AML-193 (cell line): ENCODE measurements at regions not wholly inside any gene's neighbourhood (a gene's known extent, or its start where the extent isn't known, plus 50 kb on each side); places are given as distances from the start of the nearest gene placed in this dataset.
A peak's percentile ranks its signal among the peaks of the same experiment; 100 is the strongest.
"Not testable (repeated sequence)": the region's sequence is repeated elsewhere in the genome, so short reads cannot be mapped to it uniquely, and the experiment has no call there.

Source experiments
- DNase-seq, 2 experiments: peaks; one replicate each; lab custom pipeline; 2025; lab: John Stamatoyannopoulos, UW

DNA sequence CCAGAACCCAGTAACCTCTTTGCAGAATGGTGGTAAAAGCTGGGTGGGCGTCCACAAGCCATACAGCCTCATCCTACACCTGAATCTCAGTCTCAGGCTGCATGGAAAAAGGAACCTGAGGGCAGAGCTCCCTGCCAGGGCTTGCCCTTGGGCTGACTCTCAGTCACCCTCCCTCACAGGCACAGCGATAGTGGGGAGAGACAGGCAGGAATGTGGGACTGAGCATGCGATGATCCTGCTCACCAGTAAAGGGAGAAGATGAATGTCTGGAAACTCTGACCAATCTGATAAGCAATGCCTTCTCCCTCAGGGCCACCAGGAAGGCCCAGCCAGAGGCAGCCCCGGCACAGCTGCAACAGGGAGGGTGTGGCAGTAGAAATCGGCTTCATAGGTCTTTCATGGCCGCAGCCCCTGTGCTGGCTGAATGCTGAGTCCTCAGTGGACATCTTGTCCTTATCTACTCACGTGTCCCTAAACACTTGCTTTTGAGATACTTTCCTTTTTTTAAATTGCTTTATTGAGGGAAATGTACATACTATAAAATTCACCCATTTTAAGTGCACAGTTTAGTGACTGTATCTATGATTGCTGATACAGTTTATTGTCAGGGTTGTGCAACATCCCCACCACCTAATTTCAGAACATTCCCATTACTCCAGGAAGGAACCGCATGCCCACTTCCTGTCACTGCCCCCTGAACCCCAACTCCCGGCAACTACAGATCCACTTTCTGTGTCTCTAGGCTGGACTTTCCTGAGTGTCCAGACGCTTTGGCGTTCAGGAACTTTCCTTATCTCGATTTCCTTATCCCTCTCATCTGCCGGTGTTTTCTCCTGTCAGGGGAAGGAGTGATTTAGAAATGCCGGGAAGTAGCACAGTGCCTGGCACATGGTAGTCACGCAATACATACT is 258.1 kb downstream of the PCNX1 start:
- no peak for DNase-seq

GRCh38 chr14:71166180-71166837 is 259.1 kb downstream of the PCNX1 start:
- peak; percentile 38 to 72 for DNase-seq

DNA sequence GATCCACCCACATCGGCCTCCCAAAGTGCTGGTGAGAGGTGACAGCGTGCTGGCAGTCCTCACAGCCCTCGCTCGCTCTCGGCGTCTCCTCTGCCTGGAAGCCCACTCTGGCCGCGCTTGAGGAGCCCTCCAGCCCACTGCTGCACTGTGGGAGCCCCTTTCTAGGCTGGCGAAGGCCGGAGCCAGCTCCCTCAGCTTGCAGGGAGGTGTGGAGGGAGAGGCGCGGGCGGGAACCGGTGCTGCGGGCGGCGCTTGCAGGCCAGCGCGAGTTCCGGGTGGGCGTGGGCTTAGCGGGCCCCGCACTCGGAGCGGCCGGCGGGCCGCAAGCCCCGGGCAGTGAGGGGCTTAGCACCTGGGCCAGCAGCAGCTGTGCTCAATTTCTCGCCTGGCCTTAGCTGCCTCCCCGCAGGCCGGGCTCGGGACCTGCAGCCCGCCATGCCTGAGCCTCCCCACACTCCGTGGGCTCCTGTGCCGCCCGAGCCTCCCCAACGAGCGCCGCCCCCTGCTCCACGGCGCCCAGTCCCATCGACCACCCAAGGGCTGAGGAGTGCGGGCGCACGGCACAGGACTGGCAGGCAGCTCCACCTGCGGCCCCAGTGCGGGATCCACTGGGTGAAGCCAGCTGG is 260.2 kb downstream of the PCNX1 start:
- not testable (repeated sequence) for DNase-seq

GRCh38 chr14:71168161-71168560 is 260.9 kb downstream of the PCNX1 start:
- DNase-seq, result peak in 1 of 2 experiments; percentile 2

GRCh38 chr14:71168564-71169427 is 261.5 kb downstream of the PCNX1 start:
- DNase-seq, result peak; percentile 78 to 85

- no peak for DNase-seq
Observed at GRCh38 chr14:71169861-71170260, 262.6 kb downstream of the PCNX1 start.

GRCh38 chr14:71175491-71175890 is 268.2 kb downstream of the PCNX1 start:
- DNase-seq, result no peak

- DNase-seq, result no peak
Observed at GRCh38 chr14:71179066-71179465, 271.8 kb downstream of the PCNX1 start.

DNA sequence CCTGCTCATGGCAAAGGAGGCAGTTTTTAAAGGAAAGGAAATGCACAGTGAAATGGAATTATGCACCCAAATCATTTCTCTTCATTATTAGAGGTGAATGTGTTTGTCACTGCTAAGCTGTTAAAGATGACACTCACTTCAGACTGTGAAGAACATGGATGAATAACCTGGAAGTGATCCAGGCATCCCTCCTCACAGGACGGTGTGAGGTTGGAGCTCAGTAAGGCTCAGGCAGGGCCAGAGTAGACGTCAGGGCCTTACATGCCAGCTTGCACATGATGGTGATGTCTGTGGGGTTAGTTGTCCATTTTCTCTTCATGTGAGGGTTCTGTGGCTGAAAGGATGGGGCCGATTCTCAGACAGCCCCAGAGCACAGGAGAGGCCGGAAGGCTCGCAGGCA is 273.1 kb downstream of the PCNX1 start:
- no peak for DNase-seq

DNA sequence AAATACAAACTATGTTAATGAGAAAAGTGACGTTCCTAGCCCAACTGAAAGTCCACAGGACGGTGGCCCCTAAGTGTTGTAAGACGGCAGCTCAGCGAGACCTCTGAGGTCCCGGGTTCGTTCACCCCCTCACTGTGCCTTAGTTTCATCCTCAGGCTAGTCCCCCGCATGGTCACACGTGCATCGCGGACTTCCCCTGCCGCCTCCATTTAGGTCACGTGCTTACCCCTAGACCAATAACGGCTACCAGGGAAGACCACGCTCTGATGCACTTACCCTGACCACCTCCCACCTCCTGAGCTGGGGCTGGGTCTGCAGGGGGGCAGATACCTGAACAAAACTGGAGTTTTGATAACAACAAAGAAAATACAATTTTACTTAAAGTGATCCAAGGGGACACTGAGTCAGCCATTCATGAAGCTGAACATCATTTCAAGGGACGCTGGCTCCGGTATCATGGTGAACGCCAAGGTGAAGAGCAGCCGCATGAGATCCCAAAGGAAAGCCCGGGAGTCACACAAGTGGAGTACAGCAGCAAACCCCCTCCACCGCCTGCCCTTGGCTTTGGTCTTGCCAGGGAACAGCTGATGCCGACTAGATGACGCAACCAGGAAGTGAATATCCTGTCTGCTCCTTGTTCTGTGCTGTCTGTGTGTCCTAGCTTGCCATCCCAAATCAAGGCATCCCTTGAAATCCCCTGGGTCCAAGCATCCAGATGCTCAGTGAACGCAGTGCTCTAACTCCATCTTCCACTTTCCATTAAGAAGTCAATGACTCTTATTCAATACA is 274.1 kb downstream of the PCNX1 start:
- no peak for DNase-seq

DNA sequence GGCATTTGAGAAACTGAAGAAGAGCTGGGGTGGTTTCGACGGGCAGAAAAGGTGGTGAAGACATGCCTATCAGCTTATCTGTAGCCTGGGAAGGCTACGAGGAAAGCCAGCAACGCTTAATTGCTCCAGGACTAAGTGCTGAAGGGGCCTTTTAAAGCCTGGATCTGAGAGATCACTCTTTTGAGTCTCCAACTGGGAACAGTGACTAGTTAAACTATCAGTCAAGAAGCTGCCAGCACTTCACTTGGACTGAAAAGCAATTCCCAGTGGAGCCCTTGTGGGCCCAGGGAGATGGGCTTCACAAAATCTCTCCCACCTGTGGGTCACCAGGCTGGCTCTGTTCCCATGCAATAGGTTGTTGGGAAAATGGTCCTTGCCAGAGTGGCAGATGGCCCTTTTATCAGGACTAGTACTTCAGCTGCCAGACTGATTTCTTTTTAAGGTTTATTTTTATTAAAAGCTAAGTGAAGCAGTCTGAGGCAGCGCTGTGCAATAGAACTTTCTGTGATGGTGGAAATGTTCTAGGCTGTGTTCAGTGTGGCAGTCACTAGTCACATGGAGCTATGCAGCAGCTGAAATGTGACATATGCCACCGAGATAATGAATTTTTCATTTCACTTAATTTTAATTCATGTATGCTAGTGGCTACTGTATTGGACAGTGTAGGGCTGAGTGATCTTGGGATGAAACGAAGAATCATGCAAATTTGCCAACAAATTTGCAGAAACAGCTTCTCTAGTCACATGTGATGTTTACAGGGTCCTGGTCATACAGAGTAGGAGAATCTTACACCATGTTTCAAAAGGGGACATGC is 276.8 kb downstream of the PCNX1 start:
- no peak for DNase-seq

DNA sequence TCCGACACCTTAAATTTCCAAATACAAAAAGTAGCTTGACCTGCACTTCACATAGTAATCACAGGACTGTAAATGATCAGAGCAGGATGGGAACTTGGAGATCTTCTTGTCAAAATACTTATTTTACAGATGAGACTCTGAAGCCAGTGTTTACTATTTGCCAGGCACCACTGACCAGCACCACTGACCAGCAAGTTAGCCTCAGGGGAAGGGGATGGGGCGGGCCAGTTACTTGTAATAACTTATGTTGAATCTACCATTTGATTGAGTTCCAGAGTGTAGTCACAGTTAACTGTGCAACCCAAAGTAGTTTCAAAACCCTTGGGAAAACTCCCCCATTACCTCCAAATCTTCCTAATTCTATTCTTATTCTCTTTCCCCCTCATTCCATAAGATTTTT is 278.4 kb downstream of the PCNX1 start:
- no peak for DNase-seq

- no peak for DNase-seq
Observed at GRCh38 chr14:71187633-71188356, 280.5 kb downstream of the PCNX1 start.

DNA sequence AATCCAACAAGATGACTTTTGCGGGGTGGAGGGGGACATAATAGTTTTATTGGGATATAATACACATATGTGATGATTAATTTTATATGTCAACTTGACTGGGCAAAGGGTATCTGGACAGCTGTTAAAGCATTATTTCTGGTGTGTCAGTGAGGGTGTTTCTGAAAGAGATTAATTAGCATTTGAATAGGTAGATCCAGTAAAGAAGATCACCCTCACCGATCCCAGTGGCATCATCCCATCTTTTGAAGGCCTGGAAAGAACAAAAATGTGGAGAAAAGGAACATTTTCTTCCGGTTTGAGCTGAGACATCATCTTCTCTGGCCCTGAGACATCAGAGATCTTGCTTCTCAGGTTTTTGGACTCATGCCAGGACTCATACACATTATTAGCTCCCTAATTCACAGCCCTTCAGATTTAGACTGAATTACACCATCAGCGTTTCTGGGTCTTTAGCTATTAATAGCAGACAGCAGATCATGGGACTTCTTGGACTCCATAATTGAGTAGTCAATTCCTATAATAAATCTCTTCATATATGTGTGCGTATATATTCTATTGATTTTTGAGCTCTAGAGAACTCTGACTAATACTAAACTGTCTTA is 283.6 kb downstream of the PCNX1 start:
- DNase-seq, result no peak

- DNase-seq, result no peak
Observed at GRCh38 chr14:71193663-71194062, 286.4 kb downstream of the PCNX1 start.

DNA sequence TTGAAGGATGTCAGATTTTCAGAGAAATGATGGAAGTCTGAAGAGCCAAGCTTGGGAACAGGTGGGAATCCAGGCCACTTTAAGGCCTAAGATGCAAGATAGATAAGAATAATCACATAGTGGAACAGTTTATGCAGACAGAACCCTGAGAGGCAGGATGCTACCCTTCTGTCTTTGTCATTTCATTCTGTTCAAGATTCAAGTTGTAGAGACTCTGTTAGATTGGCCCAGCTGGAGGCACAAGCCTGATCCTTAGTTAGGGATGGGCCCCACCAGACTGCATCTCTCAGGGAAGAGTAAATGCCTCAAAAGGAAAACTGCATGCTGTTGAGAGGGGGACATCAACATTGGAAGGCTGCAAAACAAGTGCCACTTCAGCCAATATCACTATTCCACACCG is 287.0 kb downstream of the PCNX1 start:
- no peak for DNase-seq

- no peak for DNase-seq
Observed at GRCh38 chr14:71196921-71197320, 289.7 kb downstream of the PCNX1 start.

DNA sequence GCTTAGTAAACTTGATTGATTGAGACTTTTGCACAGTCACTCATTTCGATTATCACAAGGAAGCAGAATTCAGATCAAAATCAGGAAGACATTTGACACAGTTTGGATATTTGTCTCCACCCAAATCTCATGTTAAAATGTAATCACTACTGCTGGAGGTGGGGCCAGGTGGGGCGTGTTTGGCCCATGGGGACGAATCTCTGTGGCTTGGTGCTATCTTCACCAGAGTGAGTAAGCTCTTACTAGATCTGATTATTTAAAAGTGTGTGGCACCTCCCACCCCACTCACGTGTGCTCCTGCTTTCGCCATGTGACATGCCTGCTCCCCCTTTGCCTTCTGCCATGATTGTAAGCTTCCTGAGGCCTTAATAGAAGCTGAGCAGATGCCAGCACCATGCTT is 291.4 kb downstream of the PCNX1 start:
- no peak for DNase-seq

DNA sequence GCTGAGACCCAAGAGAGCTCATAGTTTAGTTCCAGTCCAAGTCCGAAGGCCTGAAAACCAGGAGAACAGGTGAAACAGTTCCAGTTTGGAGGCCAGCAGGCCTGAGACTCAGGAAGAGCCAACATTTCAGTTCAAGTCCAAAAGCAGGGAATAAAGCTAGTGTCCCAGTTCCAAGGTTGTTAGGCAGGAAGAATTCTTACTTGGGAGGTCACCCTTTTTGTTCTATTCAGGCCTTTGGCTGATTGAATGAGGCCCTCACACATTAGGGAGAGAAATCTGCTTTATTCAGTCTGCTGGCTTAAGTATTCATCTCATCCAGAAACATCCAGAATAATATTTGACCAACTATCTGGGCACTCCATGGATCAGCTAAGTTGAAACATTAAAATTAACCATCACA is 294.6 kb downstream of the PCNX1 start:
- no peak for DNase-seq
